VCaP (cell line): ENCODE measurements at regions not wholly inside any gene's neighbourhood (a gene's known extent, or its start where the extent isn't known, plus 50 kb on each side); places are given as distances from the start of the nearest gene placed in this dataset.

Experiments used
- H3K27ac ChIP-seq: fragments of 450-650 bp; 2 replicates; pipeline ENCODE4 v1.5.1; 2017
- CTCF ChIP-seq: fragments of 450-650 bp; conservative IDR thresholded peaks from 2 replicates; pipeline ENCODE4 v1.5.1; 2017; ENCODE audit warnings: mild to moderate bottlenecking, moderate library complexity

GRCh38 chr7:157467496-157468212 is 130.8 kb downstream of the DNAJB6 start:
- H3K27ac ChIP-seq, result no peak overlapping the region

GRCh38 chr7:157468221-157469111 is 131.7 kb downstream of the DNAJB6 start:
- H3K27ac ChIP-seq, result no peak overlapping the region
- TF ChIP-seq CTCF, result no peak

More at GRCh38 chr7:157467496-157468212, 130.8 kb downstream of the DNAJB6 start:
- TF ChIP-seq CTCF, result no peak

- H3K27ac ChIP-seq, result no peak overlapping the region
- TF ChIP-seq CTCF, result no peak
Observed at GRCh38 chr7:157469181-157470016, 132.6 kb downstream of the DNAJB6 start.

GRCh38 chr7:157470017-157470322 is 133.2 kb downstream of the DNAJB6 start:
- TF ChIP-seq CTCF, result no peak
- H3K27ac ChIP-seq, result no peak overlapping the region

- TF ChIP-seq CTCF, result no peak
- no peak overlapping the region for H3K27ac ChIP-seq
Observed at GRCh38 chr7:157470701-157471131, 133.9 kb downstream of the DNAJB6 start.

- no peak for TF ChIP-seq CTCF
- no peak overlapping the region for H3K27ac ChIP-seq
Observed at GRCh38 chr7:157471259-157472125, 134.7 kb downstream of the DNAJB6 start.
